Stimulated activated CD4-positive, alpha-beta T cell treated with anti-CD3 and anti-CD28 coated beads, Interleukin-2, amount 100 ng/mL, for 48 hours (primary cell): ENCODE measurements at regions not wholly inside any gene's neighbourhood (a gene's known extent, or its start where the extent isn't known, plus 50 kb on each side); places are given as distances from the start of the nearest gene placed in this dataset.
"Not testable (repeated sequence)": the region's sequence is repeated elsewhere in the genome, so short reads cannot be mapped to it uniquely, and the experiment has no call there.

Experiments
- DNase-seq, 2 donors: peaks; one replicate each; pipeline ENCODE4 v3.0.0-alpha.2; 2020

DNA sequence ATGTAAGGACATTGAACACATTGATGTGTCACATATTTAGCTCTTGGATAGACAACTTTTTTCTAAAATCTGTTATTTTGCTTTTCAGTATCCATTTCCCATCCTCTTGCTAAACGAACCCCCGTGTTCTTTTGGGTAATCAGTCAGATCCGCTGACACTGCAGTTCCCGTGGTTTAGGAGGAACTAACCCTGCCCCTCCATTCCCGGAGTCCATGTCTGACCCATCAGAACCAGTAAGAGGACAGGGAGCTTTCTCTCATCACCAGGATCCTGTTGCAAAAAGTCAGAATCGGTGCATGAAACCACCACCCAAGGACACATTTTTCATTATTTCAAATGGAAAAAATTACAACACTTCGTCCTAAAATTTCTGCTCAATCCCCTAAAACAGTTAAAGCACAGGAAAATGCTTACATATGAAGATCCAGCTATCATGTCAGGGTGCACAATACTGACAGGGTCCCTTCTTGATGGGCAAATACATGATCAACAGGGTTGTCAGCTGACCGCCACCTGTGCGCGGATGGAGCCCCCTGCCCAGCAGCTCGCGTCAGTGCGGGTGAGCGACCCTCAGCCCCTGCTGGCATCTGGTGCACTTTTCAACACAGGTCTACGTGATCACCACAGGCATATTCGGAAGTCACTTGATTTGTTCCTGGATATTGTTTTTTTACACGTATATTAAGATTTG is 276.8 kb downstream of the ADGRD1 start:
- no peak for DNase-seq

DNA sequence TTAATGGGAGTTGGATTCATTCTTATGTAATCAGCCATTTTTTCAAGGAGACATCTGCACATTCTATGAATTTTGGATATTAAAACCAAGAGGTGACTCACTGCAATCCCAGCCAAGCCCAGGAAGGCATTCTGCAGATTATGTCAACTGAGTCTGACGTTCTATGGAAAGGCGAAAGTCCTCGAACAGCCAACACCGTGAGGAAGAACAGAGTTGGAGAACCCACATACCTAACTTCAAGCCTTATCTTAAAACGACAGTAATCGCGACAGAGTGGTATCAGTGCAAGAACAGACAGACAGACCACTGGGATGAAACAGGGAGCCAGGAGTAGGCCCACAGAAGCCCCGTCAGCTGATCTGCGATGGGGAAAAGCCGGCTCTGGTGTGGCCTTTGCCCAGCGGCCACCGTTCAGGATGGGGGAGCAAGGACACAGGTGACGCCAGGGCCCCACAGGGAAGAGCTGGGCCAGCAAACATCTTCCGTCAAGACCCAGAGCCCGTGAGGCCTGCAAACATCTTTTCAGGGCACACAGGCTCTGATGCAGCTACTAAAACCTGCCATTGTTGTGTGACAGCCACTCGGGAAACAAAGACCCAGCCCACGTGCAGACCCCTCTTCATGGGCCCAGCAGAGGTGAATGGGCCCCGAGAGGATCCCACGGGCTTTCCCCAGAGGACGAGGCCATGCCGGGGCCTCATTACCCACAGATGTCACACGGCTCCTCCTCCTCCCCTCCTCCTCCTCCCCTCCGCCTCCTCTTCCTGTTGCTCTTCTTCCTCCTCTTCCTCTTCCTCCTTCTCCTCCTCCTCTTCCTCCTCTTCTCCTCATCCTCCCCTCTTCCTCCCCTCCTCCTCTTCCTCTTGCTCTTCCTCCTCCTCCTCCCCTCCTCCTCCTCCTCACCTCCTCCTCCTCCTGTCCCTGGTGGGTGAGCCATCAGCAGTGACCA is 277.6 kb downstream of the ADGRD1 start:
- DNase-seq, result no peak

DNA sequence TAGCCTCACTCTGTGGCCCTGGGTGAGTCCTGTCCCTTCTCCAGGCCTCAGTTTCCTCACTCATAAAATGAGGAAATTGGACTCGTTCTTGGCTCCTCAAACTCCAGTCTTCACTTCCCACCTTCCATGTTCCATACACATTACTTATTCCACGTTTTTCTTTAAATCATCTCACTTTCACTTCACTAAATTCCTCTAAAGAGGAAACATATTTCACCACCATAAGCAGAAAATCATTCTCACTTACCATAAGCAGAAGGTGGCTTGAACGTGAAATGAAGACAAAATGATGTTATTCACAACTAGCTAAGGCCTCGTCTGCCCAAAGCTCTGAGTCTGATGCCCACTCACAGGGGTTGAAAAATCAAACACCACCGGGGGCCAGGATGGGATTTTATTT is 278.3 kb downstream of the ADGRD1 start:
- no peak for DNase-seq

DNA sequence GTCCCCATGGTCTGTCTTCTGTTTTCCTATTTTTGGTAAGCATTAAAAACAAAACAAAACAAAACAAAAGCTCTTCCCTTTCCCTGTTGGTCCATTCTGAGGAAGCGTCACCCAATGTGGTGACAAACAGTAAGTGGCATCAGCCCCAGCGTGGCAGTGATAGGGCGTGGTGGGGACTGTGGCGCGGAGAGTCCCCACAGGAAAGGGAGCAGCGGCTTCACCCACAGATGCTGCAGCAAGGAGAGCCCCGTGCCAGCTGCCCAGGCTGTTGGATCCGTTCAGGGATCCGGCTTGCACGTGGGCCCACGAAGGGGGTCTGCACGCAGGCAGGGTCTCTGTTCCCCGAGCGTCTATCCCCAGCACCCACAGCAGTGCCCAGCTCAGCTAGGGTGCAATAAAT is 279.2 kb downstream of the ADGRD1 start:
- DNase-seq, result not testable (repeated sequence)

DNA sequence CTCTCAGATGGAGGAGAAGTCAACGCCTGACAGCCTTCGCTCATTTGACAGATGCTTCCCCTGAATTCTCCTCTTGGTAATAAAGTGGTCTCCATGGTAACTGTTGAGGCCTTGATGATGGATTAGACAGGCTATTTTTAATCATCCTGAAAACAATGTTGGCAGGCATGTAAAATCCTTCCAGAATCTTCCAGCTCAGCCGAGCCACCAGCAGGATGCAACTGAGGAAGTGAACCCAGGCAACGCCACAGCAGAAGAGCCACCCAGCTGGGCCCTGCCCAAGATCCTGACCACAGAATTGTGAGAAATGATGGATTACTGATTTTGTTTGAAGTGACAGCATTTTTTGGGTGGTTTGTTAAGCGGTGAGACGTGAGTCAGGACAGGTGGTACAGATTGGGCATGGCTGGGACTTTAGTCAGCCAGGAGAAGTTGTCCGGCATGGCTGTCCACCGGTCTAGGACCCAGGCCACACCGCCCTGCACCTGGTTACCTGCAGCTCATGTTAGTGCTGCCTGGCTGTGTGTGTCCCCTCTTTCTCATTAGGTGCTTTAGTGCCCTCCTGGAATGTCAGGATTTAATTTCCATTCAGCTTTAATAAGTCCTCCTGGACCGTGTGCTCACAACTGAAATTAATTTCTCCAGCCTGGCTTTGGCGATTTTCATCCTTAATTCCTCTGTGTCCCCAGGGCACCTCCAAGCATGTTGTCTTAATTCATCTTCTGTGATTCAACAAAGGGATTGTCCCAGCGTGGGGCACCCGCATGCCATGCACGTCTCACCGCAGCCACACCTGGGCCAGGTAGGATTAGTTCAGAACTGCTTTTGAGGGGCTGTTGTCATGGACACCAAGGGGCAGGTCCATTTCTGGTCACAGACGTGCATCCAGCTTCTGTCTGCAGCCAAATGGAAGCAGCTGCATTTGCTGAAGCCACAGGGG is 280.4 kb downstream of the ADGRD1 start:
- not testable (repeated sequence) for DNase-seq

DNA sequence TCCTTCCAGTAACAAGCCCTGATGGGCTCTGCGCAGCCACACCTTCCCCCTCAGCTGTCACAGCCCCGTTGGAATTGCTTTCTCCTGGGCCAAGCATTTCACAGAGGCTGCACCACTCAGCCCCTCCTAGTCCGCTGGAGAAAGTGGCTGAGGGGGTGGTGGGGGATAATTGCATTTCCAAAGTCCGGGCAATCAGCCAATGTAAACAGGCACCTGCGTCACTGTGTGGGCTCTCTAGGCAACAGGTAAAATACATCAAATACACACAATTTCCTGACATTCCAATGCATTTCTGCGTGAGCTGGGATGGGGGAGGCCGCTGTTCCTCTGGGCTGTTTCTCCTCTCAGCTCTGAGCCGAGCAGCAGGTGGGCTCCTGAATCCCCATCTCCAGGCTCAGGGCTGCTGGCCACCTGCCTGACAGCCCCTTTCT is 281.1 kb downstream of the ADGRD1 start:
- not testable (repeated sequence) for DNase-seq

DNA sequence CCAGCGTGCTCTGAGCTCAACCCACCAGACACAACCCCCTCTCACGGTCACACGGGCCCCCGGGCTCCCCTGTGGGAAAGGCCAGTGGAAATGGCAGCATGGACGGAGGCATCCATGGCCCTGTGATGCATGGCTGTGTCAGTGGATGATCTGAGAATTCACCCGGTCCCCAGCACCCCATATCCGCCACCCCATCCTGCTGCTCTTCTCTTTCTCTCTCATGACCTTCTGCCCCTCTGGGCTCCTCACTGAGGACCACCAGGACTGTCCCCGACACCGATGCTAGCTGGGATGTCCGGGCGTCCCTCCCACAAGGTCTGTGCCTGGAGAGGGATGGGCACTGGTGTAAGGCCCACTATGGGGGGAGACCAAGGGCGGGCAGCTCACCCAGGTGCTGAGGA is 282.2 kb downstream of the ADGRD1 start:
- DNase-seq, result no peak

DNA sequence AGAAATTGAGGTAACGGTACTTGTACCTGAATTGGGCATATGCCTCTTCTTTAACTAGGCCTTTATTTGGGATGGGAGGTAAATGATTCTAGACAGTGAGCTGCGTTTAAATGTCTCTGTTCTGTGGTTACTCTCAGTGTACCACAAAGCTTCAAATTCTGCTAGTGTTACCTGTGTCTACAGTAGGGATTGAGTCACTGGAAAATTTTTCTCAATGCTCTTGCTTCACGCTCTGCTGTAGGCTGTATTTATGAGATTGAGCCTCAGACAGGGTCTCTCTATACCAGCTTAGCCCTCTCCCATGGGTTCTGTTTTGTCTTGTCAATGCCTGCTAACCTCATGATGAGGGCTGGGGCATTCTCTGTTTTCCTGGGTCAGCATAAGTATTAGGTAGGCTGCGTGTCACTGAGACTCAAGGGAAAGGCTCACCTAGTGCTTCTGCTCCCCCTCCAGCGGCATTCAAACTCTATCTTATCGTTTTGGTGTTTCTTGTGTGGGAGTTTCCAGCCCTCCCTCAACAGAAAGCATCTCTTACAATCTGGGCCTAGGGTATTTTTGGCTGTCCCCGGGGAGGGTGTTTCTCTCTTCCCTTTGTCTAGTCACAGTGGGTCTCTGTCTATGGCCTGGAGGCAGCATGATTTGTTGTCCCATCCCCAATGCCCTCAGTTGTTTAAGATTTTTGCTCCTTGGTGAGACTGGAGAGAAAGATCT is 285.8 kb downstream of the ADGRD1 start:
- DNase-seq, result no peak

DNA sequence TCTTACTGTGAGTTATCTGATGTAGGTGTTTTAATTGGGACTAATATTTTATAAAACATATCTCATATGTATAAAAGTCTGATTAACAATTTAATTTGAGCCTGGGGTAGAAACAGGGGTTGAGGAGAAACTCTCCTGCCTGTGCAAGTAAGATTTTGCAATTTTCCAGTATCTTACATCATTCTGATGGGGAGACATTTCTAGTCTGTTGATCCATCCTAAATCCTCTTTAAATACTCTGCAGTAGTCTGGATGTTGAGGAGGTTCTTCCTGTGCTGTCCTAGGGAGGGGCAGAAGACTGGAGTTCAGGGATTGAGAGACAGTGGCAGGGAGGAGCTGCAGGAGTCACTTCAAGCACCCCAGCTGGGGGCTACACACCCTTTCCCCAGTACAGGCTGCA is 287.8 kb downstream of the ADGRD1 start:
- DNase-seq, result no peak

DNA sequence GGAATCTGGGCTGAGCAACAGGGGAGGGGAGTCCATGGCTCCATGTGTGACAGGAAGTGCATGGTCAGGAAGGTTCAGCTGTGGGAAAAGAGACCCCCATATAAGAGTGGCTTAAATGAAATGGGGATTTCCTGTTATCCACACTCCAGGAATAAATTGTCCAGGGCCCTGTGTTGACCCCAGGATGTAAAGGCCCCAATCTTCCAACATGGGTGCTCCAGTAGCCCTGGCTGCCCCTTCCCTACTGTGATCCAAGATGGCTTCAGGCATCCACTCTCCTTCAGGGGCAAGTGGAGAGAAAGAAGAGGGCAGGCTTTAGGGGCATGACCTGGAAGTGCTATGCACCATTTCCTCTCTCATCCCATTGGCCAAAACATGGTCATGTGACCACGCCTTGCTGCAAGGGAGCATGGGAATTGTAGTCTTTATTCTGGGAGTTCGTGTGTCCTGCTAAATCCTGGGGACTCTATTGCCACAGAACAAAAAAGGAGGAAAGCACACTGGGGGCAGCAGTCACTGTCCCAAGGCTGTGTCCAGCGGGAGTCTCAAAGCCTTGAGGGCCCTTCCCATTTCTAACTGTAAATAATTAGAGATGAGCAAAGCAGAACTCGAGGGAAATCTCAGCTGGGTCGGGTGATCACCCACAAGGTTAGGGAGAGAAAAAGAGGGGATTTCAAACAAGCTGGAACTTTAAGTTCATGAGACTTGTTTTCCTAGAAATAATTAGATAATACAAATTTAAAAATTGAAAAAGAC is 289.2 kb downstream of the ADGRD1 start:
- DNase-seq, result peak; percentile 13 to 15

DNA sequence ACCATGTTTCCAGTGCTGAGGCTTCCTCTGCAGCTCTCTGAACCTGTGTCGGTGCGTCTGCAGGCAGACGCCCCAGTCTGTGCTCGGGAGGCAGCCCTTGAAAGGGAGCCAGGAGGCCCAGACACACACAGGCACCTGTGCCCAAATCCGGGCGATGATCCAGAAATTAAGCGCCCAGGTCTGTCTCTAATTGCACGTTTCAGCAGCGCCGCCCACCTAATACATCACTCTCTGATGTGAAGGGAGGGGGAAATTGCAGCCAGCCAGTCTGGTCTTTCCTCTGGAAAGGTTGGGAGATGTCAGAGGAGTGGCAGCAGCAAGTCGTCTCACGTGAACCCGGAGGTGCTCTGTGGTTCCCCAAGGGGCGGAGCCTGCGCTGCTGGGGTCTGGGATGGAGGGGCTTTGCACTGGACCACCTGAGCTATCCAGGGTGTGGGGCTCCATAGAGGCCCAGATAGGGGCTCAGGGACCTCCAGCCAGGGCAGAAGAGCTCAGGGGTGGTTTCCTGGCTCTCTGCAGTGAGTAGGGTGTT is 290.5 kb downstream of the ADGRD1 start:
- not testable (repeated sequence) for DNase-seq

DNA sequence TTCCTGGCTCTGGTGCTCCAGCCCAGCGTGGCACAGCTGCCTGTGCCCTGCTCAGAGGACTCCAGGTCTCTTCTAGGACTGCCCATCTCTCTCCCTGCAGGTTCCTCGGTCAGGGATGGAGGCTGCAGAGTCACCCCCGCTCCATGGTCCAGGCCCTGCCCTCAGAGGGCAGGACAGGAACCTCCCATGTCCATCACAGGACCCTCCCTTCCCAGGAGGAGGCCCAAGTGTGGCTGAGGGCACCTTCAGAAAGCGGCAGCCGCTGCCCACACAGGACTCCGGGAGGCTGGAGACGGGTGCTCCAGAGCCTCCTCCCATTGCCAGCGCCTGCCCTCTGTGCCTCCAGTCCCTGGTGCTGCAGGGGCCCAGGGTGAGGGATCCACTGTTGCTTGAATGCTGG is 291.5 kb downstream of the ADGRD1 start:
- not testable (repeated sequence) for DNase-seq

DNA sequence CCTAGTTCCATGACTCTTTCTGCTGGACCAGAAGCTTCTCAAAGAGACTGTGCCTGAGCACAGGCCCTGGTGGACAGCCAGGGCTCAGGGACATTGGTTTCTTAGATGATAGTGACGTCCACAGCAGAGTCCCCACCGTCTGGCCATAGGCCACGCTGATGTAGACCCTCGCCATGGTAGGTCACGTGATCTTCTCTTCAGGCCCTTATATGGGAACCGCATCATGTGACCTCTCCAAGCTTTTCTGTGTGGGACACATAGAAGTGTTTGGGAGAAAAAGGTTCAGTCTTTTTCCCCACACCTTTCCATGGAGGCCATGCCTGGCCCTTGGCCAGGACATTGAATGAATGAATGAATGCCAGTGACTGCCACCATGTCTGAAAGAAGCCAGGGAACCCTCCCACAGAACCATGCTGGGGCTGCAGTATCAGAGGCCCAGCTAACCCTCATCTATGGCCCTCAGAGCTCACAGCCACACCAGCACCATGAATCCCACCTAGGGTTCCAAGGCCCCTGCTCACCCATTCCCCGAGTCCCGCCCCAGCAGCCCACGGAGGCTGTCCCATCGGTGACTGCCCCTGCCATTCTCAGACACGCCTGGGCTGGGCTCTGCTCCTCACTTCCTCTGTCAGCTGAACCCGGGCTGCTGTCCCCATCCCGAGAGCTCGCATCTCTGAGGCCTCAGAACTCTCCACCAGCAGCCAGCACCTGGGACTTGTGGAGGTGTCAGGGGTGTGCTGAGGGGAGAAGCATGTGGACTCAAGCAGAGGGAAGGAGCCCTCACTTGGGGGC is 292.1 kb downstream of the ADGRD1 start:
- DNase-seq, result no peak

DNA sequence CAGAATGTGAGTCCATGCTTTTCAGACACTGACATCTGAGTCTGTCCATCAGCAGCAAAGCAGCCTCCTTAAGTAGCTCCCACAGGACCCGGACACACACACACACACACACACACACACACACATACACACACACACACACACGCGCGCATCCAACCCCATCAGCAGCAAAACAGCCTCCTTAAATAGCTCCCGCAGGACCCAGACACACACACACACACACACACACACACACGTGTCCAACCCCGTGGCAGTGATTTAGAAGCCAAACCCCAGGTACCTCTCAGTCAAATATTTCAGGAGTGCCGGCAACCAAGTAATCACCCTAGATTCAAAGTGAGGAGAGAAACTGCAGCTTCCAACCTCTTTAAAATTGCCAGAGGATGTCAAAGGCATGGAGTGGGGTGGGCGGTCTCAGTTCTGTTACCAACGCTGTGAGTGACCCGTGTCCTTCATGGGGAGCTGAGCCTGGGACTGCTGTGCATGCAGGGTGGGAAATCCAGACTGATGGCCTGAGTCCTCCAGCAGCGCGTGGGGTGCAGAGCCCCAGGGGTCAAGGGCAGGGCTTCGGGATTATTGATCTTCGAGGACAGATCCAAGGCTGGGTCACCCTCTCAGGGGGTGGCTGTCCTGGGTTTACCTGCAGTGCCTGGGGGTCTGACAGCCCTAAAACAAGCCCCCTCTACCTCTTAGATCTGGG is 293.5 kb downstream of the ADGRD1 start:
- not testable (repeated sequence) for DNase-seq

DNA sequence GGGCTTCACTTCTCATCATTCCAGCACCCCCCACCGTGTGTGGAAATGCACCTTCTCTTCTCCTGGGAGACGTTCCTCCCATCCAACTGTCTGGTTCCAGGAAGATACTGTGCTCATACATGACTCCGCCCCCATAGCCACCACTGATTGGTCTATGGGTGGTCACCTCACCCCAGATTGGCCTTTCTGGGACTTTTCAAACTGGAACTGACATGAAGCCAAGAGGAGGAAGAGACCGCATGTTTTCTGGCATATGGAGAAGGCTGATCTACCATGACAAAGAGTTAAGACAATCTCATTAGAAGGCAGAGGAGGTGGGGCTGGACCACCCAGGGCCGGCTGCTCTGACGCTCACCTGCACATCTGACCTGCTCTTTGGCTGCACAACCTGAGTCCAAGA is 294.2 kb downstream of the ADGRD1 start:
- not testable (repeated sequence) for DNase-seq

DNA sequence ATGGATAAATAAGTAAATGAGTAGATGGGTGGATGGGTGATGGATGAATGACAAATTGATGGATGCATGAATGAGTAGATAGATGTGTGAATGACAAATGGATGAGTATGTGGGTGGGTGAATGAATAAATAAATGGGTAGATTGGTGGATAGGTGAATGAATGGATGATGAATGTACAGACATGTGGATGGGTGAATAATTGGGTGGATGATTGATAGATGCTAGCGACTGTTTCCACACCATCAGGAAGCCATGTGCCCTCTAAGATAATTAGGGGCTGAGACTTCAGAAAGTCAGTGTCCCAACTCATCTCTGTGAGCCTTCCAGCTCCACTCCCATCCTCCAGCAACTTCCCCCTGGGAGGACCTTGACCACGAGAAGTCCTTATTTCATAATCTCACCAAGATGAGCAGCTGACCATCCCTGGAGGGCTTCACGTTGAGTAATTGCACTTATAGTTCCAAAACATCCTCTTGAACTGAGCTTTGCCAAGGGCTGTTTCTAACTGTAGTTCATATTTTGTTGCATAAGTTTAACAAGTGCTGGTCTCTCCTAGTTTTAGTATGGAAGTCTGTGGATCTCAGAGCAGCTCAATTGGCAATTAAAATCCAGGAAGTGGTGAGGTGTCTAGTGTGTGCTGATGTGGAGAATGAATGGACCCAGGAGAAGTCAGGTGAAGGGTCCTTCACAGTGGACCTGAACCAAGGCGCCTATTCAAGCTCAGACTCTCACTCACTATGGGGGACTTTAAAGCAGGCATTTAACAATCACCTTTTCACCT is 295.7 kb downstream of the ADGRD1 start:
- no peak for DNase-seq

DNA sequence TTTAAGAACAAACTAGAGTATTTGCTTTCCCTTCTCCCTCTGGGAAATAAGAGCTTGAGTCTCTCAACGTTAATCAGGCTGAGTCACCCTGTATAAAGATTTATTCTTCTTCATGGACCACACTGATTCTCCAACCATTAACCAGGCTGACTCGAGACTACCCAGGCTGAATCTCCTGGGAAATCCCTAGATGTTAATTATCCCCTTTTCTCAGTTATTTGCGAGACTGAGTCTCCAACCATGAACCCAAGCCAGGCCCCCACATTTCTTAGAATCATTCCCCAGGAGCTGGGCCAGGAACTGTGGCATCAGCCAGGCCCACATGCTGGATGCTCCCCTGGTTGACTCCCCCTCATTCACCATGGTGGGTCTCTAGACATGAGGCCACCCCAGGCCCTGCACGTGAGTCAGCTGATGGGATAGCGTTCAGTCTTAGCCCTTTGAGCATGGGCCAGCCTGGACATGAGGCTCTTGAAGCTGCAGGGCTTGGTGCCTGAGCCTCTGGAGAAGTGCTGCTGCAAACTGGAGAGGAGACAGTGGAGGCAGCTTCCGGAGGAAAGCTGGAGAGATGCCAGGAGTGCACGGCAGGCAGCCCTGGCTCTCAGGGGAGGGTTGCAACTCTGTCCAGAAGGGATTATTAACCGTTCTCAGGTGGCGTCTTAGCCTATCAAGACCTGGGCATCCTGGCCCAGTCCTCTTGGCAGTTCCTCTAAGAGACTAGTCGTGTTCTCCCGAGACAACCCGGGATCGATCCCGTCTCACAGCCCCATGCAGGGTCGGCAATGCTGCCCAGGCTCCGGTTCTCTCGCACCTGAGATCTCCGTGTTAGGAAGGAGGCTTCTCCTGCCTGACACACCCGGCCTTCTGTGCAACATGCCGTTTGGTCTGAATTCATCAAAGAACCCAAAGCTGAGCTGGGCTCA is 296.6 kb downstream of the ADGRD1 start:
- no peak for DNase-seq

DNA sequence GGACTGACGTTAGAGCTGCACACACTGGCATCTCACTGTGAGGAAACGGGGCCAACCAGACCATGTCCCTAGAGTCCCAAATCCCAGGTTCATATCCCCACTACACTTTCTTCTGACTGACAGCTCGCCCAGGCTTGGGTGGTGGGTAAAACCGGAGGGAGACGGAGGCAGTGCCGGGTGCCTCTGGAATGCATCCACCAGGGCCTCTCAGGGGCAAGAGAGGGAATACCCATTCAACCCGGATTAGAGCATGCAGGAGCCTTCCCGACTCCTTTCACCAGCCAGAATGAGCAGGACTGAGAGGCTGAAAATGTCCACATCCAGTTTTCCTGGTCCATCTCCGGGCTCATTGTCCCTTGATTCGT is 297.2 kb downstream of the ADGRD1 start:
- DNase-seq, result no peak
